ENCODE measurements at regions not wholly inside any gene's neighbourhood (a gene's known extent, or its start where the extent isn't known, plus 50 kb on each side); places are given as distances from the start of the nearest gene placed in this dataset.

DNA sequence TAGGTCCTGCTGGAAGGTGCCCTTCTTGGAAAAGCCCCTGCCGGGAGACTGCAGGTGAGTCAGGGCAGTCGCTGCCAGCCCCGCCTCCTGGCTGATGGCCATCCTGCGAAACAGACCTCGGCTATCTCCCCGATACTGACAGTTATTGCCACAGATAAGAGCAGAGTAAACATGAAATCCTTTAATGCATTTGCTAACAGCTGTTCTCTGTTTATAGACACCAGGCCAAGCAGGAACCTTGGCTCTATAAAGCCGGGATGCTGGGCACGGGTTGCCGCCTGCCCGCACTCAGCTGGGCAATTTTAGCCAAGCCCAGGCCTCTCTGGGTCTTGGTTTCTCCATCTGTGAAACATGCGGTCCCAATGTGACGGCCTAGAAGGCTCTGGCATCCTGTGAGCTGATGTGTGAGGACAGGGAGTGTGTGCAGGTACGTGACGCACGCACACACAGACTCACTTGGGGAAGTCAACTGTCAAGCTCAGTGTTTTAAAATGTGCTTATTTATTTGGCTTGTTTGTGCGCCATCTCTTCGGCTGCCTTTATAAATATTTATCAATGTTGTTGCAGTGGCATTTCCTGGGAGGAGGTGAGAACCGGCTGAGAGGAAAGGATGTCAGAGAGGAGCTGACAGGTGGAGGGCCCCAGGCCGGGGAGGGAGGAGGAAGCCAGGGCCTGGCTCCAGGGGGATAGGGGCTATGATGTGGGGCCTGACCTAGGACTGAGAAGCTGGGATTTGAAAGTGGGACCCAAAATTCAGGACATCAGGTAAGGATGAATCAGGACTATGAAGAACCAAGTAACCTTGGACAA, 50.8 kb upstream of the PRR23E start:
- no TSS peak for BruUV-seq (replicated peaks)

More for the DNA sequence above, 50.8 kb upstream of the PRR23E start:
- Mint-ChIP-seq H3K4me1 (ENCODE audit: low read depth, unreplicated experiment) (peaks cover 11% of the 10 kb centered on the region), H3K36me3 (ENCODE audit: insufficient read depth, unreplicated experiment) (no peaks in the 10 kb centered on the region), H3K27me3 (ENCODE audit: unreplicated experiment) (peaks cover 82% of the 10 kb centered on the region), H3K9me3 (ENCODE audit: low read depth, unreplicated experiment) (no peaks in the 10 kb centered on the region), H3K27ac (ENCODE audit: unreplicated experiment) (no peak overlapping the region), H3K4me3 (ENCODE audit: low read depth, unreplicated experiment) (no peak overlapping the region)
- TF ChIP-seq, protein P1, sequence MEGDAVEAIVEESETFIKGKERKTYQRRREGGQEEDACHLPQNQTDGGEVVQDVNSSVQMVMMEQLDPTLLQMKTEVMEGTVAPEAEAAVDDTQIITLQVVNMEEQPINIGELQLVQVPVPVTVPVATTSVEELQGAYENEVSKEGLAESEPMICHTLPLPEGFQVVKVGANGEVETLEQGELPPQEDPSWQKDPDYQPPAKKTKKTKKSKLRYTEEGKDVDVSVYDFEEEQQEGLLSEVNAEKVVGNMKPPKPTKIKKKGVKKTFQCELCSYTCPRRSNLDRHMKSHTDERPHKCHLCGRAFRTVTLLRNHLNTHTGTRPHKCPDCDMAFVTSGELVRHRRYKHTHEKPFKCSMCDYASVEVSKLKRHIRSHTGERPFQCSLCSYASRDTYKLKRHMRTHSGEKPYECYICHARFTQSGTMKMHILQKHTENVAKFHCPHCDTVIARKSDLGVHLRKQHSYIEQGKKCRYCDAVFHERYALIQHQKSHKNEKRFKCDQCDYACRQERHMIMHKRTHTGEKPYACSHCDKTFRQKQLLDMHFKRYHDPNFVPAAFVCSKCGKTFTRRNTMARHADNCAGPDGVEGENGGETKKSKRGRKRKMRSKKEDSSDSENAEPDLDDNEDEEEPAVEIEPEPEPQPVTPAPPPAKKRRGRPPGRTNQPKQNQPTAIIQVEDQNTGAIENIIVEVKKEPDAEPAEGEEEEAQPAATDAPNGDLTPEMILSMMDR (IDR thresholded peaks at IDR 0.05; ENCODE audit: unreplicated experiment) = no peak
- intact Hi-C loops (cut with micrococcal nuclease; ENCODE audit: unreplicated experiment) = no loop called here
- peak; percentile 74 for DNase-seq
- CTCF ChIA-PET = interaction anchor here (0.6 to 1.3 kb wide), 3 partner anchors 8 to 339 kb away, joined by 3 to 4 read pairs (median 4); no protein-coding TSS in a partner anchor
